HG03378 (cell line): ENCODE measurements at regions not wholly inside any gene's neighbourhood (a gene's known extent, or its start where the extent isn't known, plus 50 kb on each side); places are given as distances from the start of the nearest gene placed in this dataset.
"Not testable (repeated sequence)": the region's sequence is repeated elsewhere in the genome, so short reads cannot be mapped to it uniquely, and the experiment has no call there.

ENCODE experiments used
- ATAC-seq: cut with Tn5 transposase; IDR thresholded peaks from one replicate; pipeline ENCODE4 v1.9.1; 2021; ENCODE audit warnings: mild to moderate bottlenecking, moderate library complexity; ENCODE audit not compliant: unreplicated experiment

GRCh38 chr12:67069451-67070306 is 199.5 kb upstream of the CAND1 start:
- ATAC-seq = no peak

GRCh38 chr12:67070307-67070600 is 198.9 kb upstream of the CAND1 start:
- no peak for ATAC-seq

- no peak for ATAC-seq
These were observed 198.6 kb upstream of the CAND1 start for GRCh38 chr12:67070604-67071003.

- not testable (repeated sequence) for ATAC-seq
These were observed 196.9 kb upstream of the CAND1 start for GRCh38 chr12:67072281-67072680.

GRCh38 chr12:67073336-67073735 is 195.8 kb upstream of the CAND1 start:
- no peak for ATAC-seq

GRCh38 chr12:67074072-67074471 is 195.1 kb upstream of the CAND1 start:
- no peak for ATAC-seq

- no peak for ATAC-seq
These were observed 191.5 kb upstream of the CAND1 start for GRCh38 chr12:67077617-67078016.

GRCh38 chr12:67078957-67079356 is 190.2 kb upstream of the CAND1 start:
- ATAC-seq = no peak

- no peak for ATAC-seq
These were observed 188.5 kb upstream of the CAND1 start for GRCh38 chr12:67080637-67081036.

- ATAC-seq = no peak
These were observed 186.9 kb upstream of the CAND1 start for GRCh38 chr12:67082221-67082620.

- no peak for ATAC-seq
These were observed 183.5 kb upstream of the CAND1 start for GRCh38 chr12:67085699-67086098.

GRCh38 chr12:67086116-67086515 is 183.0 kb upstream of the CAND1 start:
- no peak for ATAC-seq

- no peak for ATAC-seq
These were observed 180.6 kb upstream of the CAND1 start for GRCh38 chr12:67088401-67089118.

GRCh38 chr12:67091204-67091603 is 178.0 kb upstream of the CAND1 start:
- no peak for ATAC-seq

- no peak for ATAC-seq
These were observed 177.5 kb upstream of the CAND1 start for GRCh38 chr12:67091678-67092077.

GRCh38 chr12:67092934-67093333 is 176.2 kb upstream of the CAND1 start:
- not testable (repeated sequence) for ATAC-seq

- no peak for ATAC-seq
These were observed 172.4 kb upstream of the CAND1 start for GRCh38 chr12:67096533-67097318.

- ATAC-seq = no peak
These were observed 169.3 kb upstream of the CAND1 start for GRCh38 chr12:67099858-67100257.

GRCh38 chr12:67103521-67103920 is 165.6 kb upstream of the CAND1 start:
- ATAC-seq = no peak

GRCh38 chr12:67107235-67107634 is 161.9 kb upstream of the CAND1 start:
- no peak for ATAC-seq

GRCh38 chr12:67107751-67108269 is 161.3 kb upstream of the CAND1 start:
- ATAC-seq = no peak
